Kidney (tissue), 13 donors: ENCODE measurements at regions not wholly inside any gene's neighbourhood (a gene's known extent, or its start where the extent isn't known, plus 50 kb on each side); places are given as distances from the start of the nearest gene placed in this dataset.
A peak's percentile ranks its signal among the peaks of the same experiment; 100 is the strongest.
"Not testable (repeated sequence)": the region's sequence is repeated elsewhere in the genome, so short reads cannot be mapped to it uniquely, and the experiment has no call there.

Experiments
- DNase-seq, 5 donors: peaks; one replicate each; pipeline ENCODE4 v3.0.0-alpha.2; 2013 to 2020
- FAIRE-seq: peaks from 2 replicates; lab custom pipeline; 2012; peaks lifted over from hg19 to GRCh38; lab: Jason Lieb, UNC
- H3K27ac ChIP-seq, 2 donors: one replicate each; pipeline ENCODE4 v1.7.0; 2013; ENCODE audit warnings: low read depth in 2 of 2, low read length in 2 of 2, inconsistent platforms in 1 of 2
- H3K27me3 ChIP-seq: one replicate; pipeline ENCODE4 v1.7.1; 2013; ENCODE audit warnings: low read length, inconsistent platforms; ENCODE audit not compliant: control insufficient read depth, insufficient read depth
- H3K36me3 ChIP-seq, 3 donors: one replicate each; pipeline versions ENCODE4 v1.7.0 to v1.7.1; 2013; ENCODE audit warnings: low read length in 3 of 3, control low read depth in 1 of 3, inconsistent platforms in 1 of 3; ENCODE audit not compliant: insufficient read depth in 3 of 3, control insufficient read depth in 2 of 3
- H3K4me1 ChIP-seq, 3 donors: one replicate each; pipeline versions ENCODE4 v1.7.0 to v1.7.1; 2013; ENCODE audit warnings: low read length in 3 of 3, inconsistent platforms in 1 of 3, low read depth in 1 of 3; ENCODE audit not compliant: control insufficient read depth in 2 of 3, insufficient read depth in 2 of 3
- H3K4me3 ChIP-seq, 3 donors: one replicate each; pipeline versions ENCODE4 v1.7.0 to v1.8.1; 2013; ENCODE audit warnings: low read length in 3 of 3, control low read depth in 1 of 3, inconsistent platforms in 1 of 3
- H3K9ac ChIP-seq, 3 donors: one replicate each; pipeline versions ENCODE4 v1.7.0 to v1.7.1; 2013; ENCODE audit warnings: low read length in 3 of 3, control low read depth in 1 of 3, inconsistent platforms in 1 of 3
- H3K9me3 ChIP-seq, 3 donors: one replicate each; pipeline versions ENCODE4 v1.7.0 to v1.7.1; 2013; ENCODE audit warnings: low read length in 3 of 3, control low read depth in 1 of 3, inconsistent platforms in 1 of 3; ENCODE audit not compliant: control insufficient read depth in 2 of 3, insufficient read depth in 1 of 3
- intact Hi-C: fragments of 100-400 bp; cut with DNase I; formaldehyde crosslinking; loops from one replicate; pipeline ENCODE4 v1.11.1; 2022
- TF ChIP-seq, protein P1 (sequence below): IDR thresholded peaks from 3 replicates; pipeline ENCODE4 v1.5.1; 2012; ENCODE audit warnings: mild to moderate bottlenecking, moderate library complexity, borderline replicate concordance; ENCODE audit not compliant: insufficient read depth; ENCODE audit errors: extremely low read depth
- donor health status: control.
- donor health status: control.
- donor health status: control.
- donor health status: control.
- donor health status: control.
- donor health status: DM: yes; HTN: yes; CAD: no.
- donor health status: Normal renal cell carcinoma (clear cell type).

- no peaks in the 10 kb centered on the region for H3K36me3 ChIP-seq
- peak in 1 of 5 donors; percentile 23 for DNase-seq
- no peak overlapping the region for H3K4me3 ChIP-seq
- H3K4me1 ChIP-seq = no peaks in the 10 kb centered on the region
- H3K27ac ChIP-seq = no peak overlapping the region
- H3K27me3 ChIP-seq = no peaks in the 10 kb centered on the region
- no peaks in the 10 kb centered on the region for H3K9me3 ChIP-seq
- FAIRE-seq = no peak
- TF ChIP-seq, protein P1, sequence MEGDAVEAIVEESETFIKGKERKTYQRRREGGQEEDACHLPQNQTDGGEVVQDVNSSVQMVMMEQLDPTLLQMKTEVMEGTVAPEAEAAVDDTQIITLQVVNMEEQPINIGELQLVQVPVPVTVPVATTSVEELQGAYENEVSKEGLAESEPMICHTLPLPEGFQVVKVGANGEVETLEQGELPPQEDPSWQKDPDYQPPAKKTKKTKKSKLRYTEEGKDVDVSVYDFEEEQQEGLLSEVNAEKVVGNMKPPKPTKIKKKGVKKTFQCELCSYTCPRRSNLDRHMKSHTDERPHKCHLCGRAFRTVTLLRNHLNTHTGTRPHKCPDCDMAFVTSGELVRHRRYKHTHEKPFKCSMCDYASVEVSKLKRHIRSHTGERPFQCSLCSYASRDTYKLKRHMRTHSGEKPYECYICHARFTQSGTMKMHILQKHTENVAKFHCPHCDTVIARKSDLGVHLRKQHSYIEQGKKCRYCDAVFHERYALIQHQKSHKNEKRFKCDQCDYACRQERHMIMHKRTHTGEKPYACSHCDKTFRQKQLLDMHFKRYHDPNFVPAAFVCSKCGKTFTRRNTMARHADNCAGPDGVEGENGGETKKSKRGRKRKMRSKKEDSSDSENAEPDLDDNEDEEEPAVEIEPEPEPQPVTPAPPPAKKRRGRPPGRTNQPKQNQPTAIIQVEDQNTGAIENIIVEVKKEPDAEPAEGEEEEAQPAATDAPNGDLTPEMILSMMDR = no peak
- intact Hi-C loops = no loop called here
- no peak overlapping the region for H3K9ac ChIP-seq
Measured at GRCh38 chr9:129305246-129305645, 127.2 kb upstream of the IER5L start.

DNA sequence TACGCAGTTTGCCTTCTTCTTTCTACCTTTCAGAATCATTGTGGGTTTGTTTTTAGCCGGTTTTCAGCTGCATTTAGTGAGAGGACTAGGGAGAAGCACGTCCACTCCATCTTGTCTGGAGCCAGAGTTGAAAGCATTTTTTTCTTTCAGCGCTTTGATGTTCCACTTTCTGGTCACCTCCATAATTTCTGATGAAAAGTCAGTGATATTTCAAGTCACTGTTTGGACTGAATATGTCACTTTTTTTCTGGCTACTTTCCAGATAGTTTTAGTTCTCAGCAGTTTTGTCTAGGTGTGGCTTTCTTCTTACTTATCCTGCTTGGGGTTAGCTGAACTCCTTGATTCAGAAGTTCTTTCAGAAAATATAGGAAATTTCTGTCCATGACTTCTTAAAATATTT lies 123.9 kb upstream of the IER5L start:
- FAIRE-seq (no peak), DNase-seq (no peak)
- Histone ChIP-seq H3K36me3 (no peaks in the 10 kb centered on the region), H3K9me3 (no peaks in the 10 kb centered on the region), H3K9ac (no peak overlapping the region), H3K4me3 (no peak overlapping the region), H3K27ac (no peak overlapping the region), H3K4me1 (no peaks in the 10 kb centered on the region), H3K27me3 (no peaks in the 10 kb centered on the region)
- intact Hi-C loops = no loop called here
- TF ChIP-seq, protein P1 = no peak

DNA sequence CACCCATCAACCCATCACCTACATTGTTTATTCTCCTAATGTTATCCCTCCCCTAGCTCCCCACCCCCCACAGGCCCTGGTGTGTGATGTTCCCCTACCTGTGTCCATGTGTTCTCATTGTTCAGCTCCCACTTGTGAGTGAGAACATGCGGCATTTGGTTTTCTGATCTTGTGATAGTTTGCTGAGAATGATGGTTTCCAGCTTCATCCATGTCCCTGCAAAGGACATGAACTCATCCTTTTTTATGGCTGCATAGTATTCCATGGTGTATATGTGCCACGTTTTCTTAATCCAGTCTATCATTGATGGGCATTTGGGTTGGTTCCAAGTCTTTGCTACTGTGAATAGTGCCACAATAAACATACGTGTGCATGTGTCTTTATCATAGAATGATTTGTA lies 118.1 kb upstream of the IER5L start:
- intact Hi-C loops, FAIRE-seq, H3K27me3 ChIP-seq, H3K4me3 ChIP-seq, H3K4me1 ChIP-seq, H3K36me3 ChIP-seq, H3K9ac ChIP-seq, H3K9me3 ChIP-seq, DNase-seq, H3K27ac ChIP-seq: not testable (repeated sequence)

DNA sequence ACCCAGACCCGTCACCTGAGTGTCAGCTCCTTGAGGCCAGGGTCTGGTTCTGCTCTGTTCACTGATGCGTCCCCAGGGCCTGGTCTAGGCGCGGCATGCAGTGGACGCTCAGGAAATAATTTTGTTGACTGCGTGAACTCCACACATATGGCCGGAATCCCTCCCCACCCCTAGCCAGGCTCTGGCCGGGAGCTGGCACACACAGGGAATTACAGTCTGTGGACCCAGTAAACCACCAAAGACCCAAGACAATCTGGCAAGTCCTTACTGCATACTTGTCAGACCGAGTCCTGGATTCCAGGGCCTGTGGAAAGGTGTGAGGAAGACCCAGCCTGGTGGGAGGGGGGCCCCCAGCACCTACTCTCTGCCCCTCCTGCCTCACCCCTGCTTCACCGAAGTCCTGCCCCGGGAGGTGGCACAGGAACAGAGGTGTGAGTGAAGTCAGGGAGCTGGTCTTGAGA lies 113.0 kb upstream of the IER5L start:
- Histone ChIP-seq H3K4me3 (no peak overlapping the region), H3K36me3 (peaks cover 0 to 3% (median 0%) of the 10 kb centered on the region in 3 donors), H3K27me3 (no peaks in the 10 kb centered on the region), H3K9me3 (no peaks in the 10 kb centered on the region), H3K27ac (no peak overlapping the region), H3K4me1 (no peaks in the 10 kb centered on the region), H3K9ac (no peak overlapping the region)
- intact Hi-C loops = no loop called here
- DNase-seq = peak in 1 of 5 donors; percentile 49
- FAIRE-seq = no peak
- TF ChIP-seq, protein P1 = no peak
